Tibial nerve (tissue), 4 donors: ENCODE measurements at regions not wholly inside any gene's neighbourhood (a gene's known extent, or its start where the extent isn't known, plus 50 kb on each side); places are given as distances from the start of the nearest gene placed in this dataset.

Experiments
- DNase-seq, 2 donors: peaks; one replicate each; pipeline ENCODE4 v3.0.0-alpha.2; 2019; ENCODE audit warnings: low spot score in 2 of 2
- H3K27ac ChIP-seq, 4 donors: fragments of 200-600 bp; sonication (generic) in 3 of 4; one replicate each; pipeline ENCODE4 v1.5.1; 2017 to 2019; ENCODE audit warnings: mild to moderate bottlenecking in 1 of 4
- H3K27me3 ChIP-seq, 2 donors: fragments of 200-600 bp; sonication (generic) in 1 of 2; one replicate each; pipeline versions ENCODE4 v1.5.1 to v1.6.0; 2017 to 2019
- H3K36me3 ChIP-seq, 3 donors: fragments of 200-600 bp; sonication (generic); one replicate each; pipeline ENCODE4 v1.5.1; 2018 to 2019
- H3K4me1 ChIP-seq, 4 donors: fragments of 200-600 bp; sonication (generic) in 3 of 4; one replicate each; pipeline ENCODE4 v1.5.1; 2017 to 2019
- H3K4me3 ChIP-seq, 4 donors: fragments of 200-600 bp; sonication (generic) in 3 of 4; one replicate each; pipeline ENCODE4 v1.5.1; 2017 to 2019; ENCODE audit warnings: mild to moderate bottlenecking in 1 of 4, moderate library complexity in 1 of 4
- H3K9me3 ChIP-seq, 4 donors: fragments of 200-600 bp; sonication (generic) in 3 of 4; one replicate each; pipeline ENCODE4 v1.5.1; 2017 to 2019
- CTCF ChIP-seq, 5 experiments: fragments of 200-600 bp in 3 of 5; fragments of 450-650 bp in 2 of 5; sonication (generic) in 3 of 5; IDR thresholded peaks; one replicate each; pipeline ENCODE4 v1.5.1; 2016 to 2019; ENCODE audit warnings: antibody characterized with exemption in 5 of 5, mild to moderate bottlenecking in 3 of 5, moderate library complexity in 2 of 5
- EP300 ChIP-seq, 2 donors: sonication (generic); formaldehyde crosslinking; IDR thresholded peaks; one replicate each; pipeline ENCODE4 v1.6.1; 2017; ENCODE audit warnings: antibody characterized with exemption in 2 of 2, mild to moderate bottlenecking in 1 of 2
- POLR2A ChIP-seq, 2 donors: fragments of 450-650 bp; IDR thresholded peaks; one replicate each; pipeline ENCODE4 v1.6.1; 2017; ENCODE audit warnings: antibody characterized with exemption in 2 of 2, mild to moderate bottlenecking in 2 of 2, moderate library complexity in 2 of 2
- WGBS, 2 donors: methylation state at CpG; one replicate each; pipeline ENCODE4 v1.1.5; 2018; 5-methylcytosine and 5-hydroxymethylcytosine counted together

GRCh38 chr9:10804486-10804885, 191.7 kb upstream of the PTPRD start:
- H3K4me1 ChIP-seq = no peaks in the 10 kb centered on the region
- no peaks in the 10 kb centered on the region for H3K9me3 ChIP-seq
- 20 to 40% methylated on average over 2 of the region's 2 CpGs for WGBS, 2 donors
- no peaks in the 10 kb centered on the region for H3K27me3 ChIP-seq
- TF ChIP-seq POLR2A (IDR thresholded peaks at IDR 0.05) (no peak), CTCF (IDR thresholded peaks at IDR 0.05) (no peak), EP300 (IDR thresholded peaks at IDR 0.05) (no peak)
- H3K4me3 ChIP-seq = no peak overlapping the region
- DNase-seq = no peak
- H3K36me3 ChIP-seq = no peaks in the 10 kb centered on the region
- H3K27ac ChIP-seq = no peak overlapping the region

GRCh38 chr9:10806868-10807267, 194.1 kb upstream of the PTPRD start:
- Histone ChIP-seq H3K9me3 (no peaks in the 10 kb centered on the region), H3K27me3 (no peaks in the 10 kb centered on the region), H3K36me3 (no peaks in the 10 kb centered on the region), H3K27ac (no peak overlapping the region), H3K4me1 (no peaks in the 10 kb centered on the region), H3K4me3 (no peak overlapping the region)
- DNase-seq = no peak
- WGBS, 2 donors = 65 to 66% methylated on average over 3 of the region's 3 CpGs
- no peak for TF ChIP-seq CTCF (IDR thresholded peaks at IDR 0.05)
- no peak for TF ChIP-seq POLR2A (IDR thresholded peaks at IDR 0.05)

- H3K4me3 ChIP-seq = no peak overlapping the region
- 48 to 52% methylated on average over 1 of the region's 1 CpG for WGBS, 2 donors
- TF ChIP-seq EP300 (IDR thresholded peaks at IDR 0.05) (no peak), CTCF (IDR thresholded peaks at IDR 0.05) (no peak), POLR2A (IDR thresholded peaks at IDR 0.05) (no peak)
- H3K36me3 ChIP-seq = no peaks in the 10 kb centered on the region
- H3K27me3 ChIP-seq = no peaks in the 10 kb centered on the region
- no peaks in the 10 kb centered on the region for H3K9me3 ChIP-seq
- DNase-seq = no peak
- no peak overlapping the region for H3K27ac ChIP-seq
- no peaks in the 10 kb centered on the region for H3K4me1 ChIP-seq
Observed at GRCh38 chr9:10818206-10818605, 205.4 kb upstream of the PTPRD start.

GRCh38 chr9:10835791-10836463, 223.1 kb upstream of the PTPRD start:
- no peak overlapping the region for H3K27ac ChIP-seq
- no peak overlapping the region for H3K4me3 ChIP-seq
- no peak for TF ChIP-seq POLR2A (IDR thresholded peaks at IDR 0.05)
- TF ChIP-seq CTCF (IDR thresholded peaks at IDR 0.05) = no peak
- TF ChIP-seq EP300 (IDR thresholded peaks at IDR 0.05) = no peak
- no peaks in the 10 kb centered on the region for H3K36me3 ChIP-seq
- DNase-seq = no peak
- 89 to 94% methylated on average over 13 to 18 of the region's 22 CpGs for WGBS, 2 donors
- no peaks in the 10 kb centered on the region for H3K4me1 ChIP-seq
- H3K9me3 ChIP-seq = peaks cover 0 to 5% (median 0%) of the 10 kb centered on the region in 4 donors
- H3K27me3 ChIP-seq = no peaks in the 10 kb centered on the region

- WGBS, 2 donors = 33 to 40% methylated on average over 3 of the region's 3 CpGs
- no peaks in the 10 kb centered on the region for H3K9me3 ChIP-seq
- no peak overlapping the region for H3K4me3 ChIP-seq
- no peaks in the 10 kb centered on the region for H3K4me1 ChIP-seq
- no peak for DNase-seq
- H3K36me3 ChIP-seq = no peaks in the 10 kb centered on the region
- H3K27ac ChIP-seq = no peak overlapping the region
- no peaks in the 10 kb centered on the region for H3K27me3 ChIP-seq
- TF ChIP-seq CTCF (IDR thresholded peaks at IDR 0.05) (no peak), POLR2A (IDR thresholded peaks at IDR 0.05) (no peak), EP300 (IDR thresholded peaks at IDR 0.05) (no peak)
Observed at GRCh38 chr9:10843151-10843550, 230.3 kb upstream of the PTPRD start.
